HG03558 (cell line): ENCODE measurements at regions not wholly inside any gene's neighbourhood (a gene's known extent, or its start where the extent isn't known, plus 50 kb on each side); places are given as distances from the start of the nearest gene placed in this dataset.
"Not testable (repeated sequence)": the region's sequence is repeated elsewhere in the genome, so short reads cannot be mapped to it uniquely, and the experiment has no call there.

ENCODE experiments used
- ATAC-seq: cut with Tn5 transposase; IDR thresholded peaks from one replicate; pipeline ENCODE4 v1.9.1; 2021; ENCODE audit warnings: moderate number of reproducible peaks; ENCODE audit not compliant: unreplicated experiment; ENCODE audit errors: extremely low read depth

DNA sequence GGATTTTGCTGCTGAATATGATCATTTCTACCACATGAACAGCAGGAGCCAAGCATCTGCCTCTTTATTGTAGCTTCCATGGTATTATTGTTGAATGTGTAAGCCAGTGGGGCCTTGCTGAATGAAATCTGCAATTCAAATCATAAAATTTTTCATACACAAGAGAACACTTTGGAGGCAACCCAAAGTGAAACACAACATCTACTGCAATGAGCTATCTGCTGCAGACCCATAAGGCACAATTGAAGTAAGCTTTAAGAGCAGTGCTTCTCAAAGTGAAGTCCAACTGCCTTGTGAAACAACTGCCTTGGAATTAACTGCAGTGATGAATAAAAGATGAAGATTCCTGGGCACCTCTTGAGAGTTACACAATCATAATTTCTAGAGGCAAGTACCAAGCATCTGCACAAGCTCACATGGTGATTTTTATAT is 626.3 kb upstream of the INTU start:
- no peak for ATAC-seq

DNA sequence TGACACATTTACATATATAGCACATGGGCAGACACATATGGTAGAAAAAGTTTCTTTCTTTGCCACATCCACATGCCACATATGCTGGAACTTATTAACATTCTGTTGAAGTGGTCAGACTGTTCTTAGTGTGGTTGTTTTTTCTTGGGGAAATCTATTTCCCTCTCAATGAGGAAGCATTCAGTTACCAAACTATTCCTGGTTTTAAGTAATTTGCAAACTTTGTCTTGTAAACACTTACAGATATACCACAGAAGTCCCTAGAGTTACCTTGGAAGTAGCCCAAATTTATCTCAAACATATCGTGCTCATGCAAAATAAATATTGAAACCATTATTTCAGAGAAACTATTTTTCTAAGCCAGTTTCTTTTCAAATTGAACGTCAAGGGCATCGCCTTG is 625.5 kb upstream of the INTU start:
- no peak for ATAC-seq

GRCh38 chr4:127012549-127012948 is 620.2 kb upstream of the INTU start:
- ATAC-seq: no peak

- no peak for ATAC-seq
Measured at GRCh38 chr4:127015667-127016117, 617.1 kb upstream of the INTU start.

- ATAC-seq: no peak
Measured at GRCh38 chr4:127018381-127018780, 614.4 kb upstream of the INTU start.

DNA sequence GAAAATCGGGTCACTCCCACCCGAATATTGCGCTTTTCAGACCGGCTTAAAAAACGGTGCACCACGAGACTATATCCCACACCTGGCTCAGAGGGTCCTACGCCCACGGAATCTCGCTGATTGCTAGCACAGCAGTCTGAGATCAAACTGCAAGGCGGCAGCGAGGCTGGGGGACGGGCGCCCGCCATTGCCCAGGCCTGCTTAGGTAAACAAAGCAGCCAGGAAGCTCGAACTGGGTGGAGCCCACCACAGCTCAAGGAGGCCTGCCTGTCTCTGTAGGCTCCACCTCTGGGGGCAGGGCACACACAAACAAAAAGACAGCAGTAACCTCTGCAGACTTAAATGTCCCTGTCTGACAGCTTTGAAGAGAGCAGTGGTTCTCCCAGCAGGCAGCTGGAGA is 611.9 kb upstream of the INTU start:
- ATAC-seq: not testable (repeated sequence)

DNA sequence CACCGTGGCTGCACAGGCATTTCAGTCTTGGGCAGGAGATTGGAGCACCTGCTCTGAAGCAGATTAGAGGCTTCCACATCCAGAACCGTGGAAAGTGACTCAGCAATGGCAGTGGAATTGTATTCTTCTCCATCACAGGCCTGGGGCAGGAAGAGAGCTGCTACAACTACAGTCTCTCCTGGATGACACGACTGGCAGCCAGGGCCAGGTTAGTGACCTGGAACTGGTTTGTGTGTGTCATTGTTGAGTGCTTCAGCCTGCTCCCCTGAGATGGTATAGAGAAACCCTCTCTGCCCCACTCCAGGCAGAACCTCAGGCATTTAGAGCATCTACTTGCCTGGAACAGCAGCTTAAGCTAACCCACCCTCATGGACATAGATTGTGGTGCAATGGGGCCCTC is 596.5 kb upstream of the INTU start:
- no peak for ATAC-seq

DNA sequence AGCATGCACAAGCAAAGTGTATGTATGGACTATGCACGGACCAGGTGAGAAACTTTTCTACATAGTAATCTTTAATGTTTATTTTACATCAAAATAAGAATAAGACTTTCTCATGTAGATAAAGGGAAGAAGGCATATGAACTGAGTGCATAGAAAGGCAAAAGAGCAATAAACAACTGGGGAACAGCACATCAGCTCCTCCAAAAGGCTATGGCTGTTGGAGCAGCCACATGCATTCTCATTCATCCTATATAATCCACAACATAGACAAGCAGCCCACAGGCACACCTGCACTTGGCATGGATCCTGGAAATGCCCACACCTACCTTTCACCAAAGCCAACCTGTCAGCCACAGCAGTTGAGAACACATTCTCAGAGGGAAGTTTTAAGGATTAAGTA is 586.9 kb upstream of the INTU start:
- ATAC-seq: no peak

GRCh38 chr4:127047930-127048329 is 584.8 kb upstream of the INTU start:
- no peak for ATAC-seq

DNA sequence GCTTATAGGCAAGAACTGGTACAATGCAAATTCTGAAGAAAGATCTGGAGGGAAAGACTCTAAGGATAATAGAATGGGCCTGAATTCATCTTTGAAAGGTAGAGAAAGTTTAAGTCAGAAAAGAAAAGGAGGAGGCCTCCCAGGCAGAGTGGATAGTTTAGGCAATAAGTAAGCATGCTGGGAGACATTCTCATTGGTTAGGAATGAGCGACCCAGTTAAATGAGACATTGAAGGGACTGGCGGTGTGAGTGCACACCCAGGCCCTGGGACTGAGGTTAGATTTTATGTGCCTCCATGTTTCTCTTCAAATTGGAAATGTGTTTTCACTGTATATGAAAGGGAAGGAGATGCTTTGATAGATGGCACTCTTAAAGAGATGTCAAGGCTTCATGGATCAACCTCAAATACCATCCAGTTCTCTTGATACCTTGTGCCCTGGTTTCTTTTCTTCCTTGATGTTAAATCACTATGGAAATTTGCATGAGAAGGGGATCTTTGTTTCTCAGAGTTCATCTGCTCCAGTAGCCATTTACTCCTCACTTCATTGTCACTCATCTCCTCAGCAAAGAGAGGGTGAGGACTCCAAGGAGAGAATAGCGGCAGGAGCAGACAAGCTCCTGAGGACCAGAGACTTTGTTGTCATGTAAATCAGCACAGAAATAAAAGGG is 584.2 kb upstream of the INTU start:
- ATAC-seq: no peak

- ATAC-seq: no peak
Measured at GRCh38 chr4:127049526-127049925, 583.2 kb upstream of the INTU start.

DNA sequence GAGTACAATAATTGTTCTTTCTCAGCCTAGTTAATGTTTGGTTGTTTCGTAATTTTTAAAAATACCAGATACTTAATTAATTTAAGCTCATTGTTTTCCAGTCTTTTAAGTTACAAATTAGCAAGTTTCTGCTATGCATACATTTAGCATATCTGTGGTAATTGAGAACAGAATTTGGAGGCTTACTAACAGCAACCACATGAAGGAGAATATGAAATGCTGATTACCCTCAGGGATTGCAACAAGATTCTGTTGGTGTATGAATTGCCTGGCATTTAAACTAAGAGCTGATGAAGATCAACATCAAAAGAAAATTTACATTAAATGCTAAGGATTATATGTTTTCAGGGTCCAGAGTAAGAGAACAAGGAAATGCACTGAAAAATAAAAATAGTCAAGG is 580.0 kb upstream of the INTU start:
- ATAC-seq: no peak

GRCh38 chr4:127055357-127055756 is 577.4 kb upstream of the INTU start:
- ATAC-seq: no peak

GRCh38 chr4:127069675-127070074 is 563.1 kb upstream of the INTU start:
- ATAC-seq: no peak

DNA sequence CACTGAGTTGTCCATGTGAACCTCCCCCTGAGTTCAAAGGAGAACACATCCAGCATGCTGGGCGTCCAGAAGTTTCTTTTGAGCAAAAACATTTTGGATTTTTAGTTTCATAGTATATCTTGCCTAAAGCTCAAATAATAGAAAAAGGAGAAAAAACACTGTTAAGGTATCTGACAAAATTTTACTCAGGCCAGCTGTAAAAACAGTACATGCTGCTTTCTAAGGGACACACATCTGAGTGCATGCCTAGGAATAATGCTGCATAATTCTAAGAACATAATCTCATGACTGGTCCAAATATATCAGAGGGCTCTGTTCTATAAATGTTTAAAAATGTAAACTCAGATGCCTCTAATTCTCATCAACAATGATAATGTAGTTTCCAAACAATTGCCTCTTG is 561.3 kb upstream of the INTU start:
- no peak for ATAC-seq

GRCh38 chr4:127080141-127080540 is 552.6 kb upstream of the INTU start:
- ATAC-seq: no peak

- ATAC-seq: no peak
Measured at GRCh38 chr4:127081041-127081440, 551.7 kb upstream of the INTU start.

GRCh38 chr4:127082986-127083385 is 549.8 kb upstream of the INTU start:
- no peak for ATAC-seq

DNA sequence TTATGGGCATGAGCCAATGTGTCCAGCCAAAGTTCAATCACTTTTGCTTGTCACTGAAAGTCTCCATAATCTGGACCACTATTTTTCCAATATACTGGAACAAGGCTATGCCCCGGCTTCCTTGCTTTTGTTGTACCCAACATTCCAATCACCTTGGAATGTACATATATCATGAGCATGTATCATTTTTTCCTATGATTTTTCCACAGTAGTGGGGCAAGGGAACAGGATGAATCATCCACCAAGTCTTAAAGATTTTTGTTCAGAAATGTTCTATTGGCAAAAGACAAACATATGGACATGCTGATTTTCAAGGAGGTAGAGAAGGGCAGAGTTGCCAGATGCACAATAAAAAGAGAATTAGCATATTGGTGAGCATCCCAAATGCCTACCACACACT is 548.1 kb upstream of the INTU start:
- ATAC-seq: no peak

GRCh38 chr4:127097061-127097460 is 535.7 kb upstream of the INTU start:
- ATAC-seq: no peak

DNA sequence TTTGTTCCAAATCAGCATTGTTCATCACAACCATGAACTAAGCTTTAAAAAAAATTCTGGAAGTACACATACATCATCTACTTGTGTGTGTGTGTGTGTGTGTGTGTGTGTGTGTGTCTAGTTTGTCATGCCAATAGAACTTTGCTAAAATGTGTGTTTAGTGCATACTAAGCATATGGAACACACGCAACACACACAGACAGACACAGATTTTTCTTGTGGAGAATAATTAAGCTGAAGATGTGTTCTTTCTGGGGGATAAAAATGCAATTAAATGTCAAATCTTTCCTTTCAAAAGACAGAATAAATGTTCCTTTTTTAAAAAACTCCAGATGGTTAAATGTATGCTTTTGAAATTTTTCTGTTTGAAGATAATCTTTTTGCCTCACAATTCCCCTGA is 530.4 kb upstream of the INTU start:
- no peak for ATAC-seq

DNA sequence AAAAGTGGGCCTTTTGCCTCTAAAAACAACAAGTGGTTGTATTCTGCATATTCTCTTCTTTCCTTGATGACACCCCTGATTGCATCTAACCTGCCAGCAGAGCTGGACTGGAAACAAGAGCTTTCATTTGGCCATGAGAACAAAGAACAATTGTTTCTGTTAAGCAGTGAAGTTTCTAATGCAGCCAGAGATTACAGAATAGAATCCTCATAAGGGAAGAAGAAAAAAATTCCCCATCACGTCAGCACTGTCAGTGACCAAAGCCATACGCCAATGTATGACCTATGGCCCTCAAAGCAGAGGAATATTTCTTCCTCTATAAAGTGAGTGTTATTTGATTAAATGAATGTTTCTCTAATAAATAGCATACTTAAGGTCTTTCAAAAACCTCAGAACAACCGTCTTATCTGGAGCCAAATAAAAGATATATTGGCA is 529.1 kb upstream of the INTU start:
- ATAC-seq: no peak
